GM19438 (cell line): ENCODE measurements at regions not wholly inside any gene's neighbourhood (a gene's known extent, or its start where the extent isn't known, plus 50 kb on each side); places are given as distances from the start of the nearest gene placed in this dataset.

Experiments used
- ATAC-seq: cut with Tn5 transposase; IDR thresholded peaks from one replicate; pipeline ENCODE4 v1.9.1; 2021; ENCODE audit warnings: low read depth; ENCODE audit not compliant: unreplicated experiment

- ATAC-seq, result no peak
Measured at GRCh38 chr3:3633761-3634160, 165.5 kb upstream of the LRRN1 start.

GRCh38 chr3:3632449-3632848 is 166.8 kb upstream of the LRRN1 start:
- no peak for ATAC-seq

- no peak for ATAC-seq
Measured at GRCh38 chr3:3631114-3631513, 168.1 kb upstream of the LRRN1 start.

DNA sequence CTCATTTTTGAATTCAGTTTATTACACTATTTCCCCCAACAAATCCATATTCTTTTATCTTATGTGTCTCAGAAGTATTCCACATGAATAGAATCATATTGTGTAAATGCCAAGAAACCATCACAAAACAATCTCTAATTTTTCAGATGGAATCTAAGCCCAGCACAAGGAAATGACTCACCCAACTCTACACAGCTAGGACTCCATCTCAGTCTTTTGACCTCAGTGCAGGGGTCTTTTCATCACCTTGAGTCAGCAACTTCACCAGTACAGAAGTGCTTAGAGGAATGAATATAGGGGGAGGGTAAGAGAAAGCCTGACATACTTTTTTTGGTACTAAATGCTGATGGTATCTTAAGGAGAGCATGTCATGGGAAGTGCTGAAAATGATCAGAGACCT is 169.3 kb upstream of the LRRN1 start:
- no peak for ATAC-seq

DNA sequence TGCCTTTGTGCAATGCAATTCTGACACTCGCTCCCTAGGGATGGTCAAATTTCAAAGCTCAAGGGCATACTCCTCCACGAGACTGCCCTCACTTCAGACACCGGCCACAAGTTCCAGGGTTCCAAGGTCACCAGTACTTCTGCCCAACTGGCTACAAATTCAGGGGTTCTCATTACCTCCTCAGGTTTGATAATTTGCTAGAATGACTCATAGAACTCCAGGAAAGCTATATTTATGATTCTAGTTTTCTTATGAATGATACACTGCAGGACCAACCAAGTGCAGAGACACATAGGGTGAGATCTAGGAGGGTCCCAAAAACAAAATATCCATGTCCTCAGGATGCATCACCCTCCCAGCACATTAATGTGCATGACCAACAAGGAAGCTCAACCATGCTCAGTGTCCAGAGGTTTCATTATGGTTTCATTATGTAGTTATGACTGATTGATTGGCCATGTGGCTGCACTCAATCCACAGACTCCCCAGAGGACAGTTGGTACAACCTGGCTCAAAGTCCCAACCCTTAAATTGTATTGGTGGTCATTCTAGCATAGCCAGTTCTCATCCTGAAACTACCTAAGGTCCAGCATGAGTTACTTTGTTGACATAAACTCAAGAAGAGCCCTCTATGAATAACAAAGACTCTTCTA is 170.4 kb upstream of the LRRN1 start:
- peak; percentile 66 for ATAC-seq

GRCh38 chr3:3627114-3627513 is 172.1 kb upstream of the LRRN1 start:
- ATAC-seq, result no peak

DNA sequence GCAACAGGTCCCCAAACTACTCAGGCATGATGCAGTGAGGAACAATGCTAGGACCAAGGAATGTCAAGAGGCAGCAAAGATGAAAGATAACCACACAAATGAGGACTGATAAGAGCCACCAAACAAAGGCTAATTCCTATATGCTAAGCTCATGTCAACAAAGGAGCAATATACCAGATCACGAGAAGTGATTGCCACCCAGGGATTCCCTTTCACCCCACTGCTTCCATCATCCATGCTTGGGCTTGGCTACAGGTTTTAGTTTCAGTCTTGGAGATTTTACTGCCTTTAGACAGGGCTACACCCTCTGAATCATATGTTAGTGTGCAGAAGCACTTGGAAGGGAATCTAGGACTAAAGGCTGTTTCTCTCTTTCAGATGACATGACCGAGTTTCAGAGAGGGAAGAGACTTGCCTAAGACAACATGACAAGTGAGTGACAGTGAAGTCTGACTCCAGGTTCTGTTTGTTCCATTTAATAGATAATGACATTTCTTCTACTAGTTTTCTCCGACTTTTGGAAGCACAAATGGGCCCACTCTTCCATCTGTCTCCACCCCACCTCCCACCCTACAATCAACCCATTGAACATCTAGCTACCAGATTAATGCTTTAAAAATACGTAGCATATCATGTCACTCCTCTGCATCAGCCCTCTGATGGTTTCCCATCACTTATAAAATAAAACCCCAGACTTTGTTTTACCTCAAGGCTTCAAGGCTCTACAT is 173.5 kb upstream of the LRRN1 start:
- ATAC-seq, result no peak

DNA sequence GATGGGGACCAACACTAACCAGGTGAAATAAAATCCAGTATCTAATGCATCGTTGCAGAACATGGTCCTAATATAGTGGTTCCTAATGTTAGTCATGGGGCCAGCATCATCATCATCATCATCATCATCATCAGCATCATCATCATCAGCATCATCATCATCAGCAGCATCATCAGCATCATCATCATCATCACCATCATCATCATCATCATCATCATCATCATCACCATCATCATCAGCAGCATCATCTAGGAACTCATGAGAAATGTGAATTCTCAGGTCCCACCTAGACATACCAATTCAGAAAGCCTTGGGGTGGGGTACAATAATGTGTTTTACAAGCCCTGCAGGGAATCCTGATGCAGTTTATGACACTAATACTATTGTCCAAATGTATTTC is 179.4 kb upstream of the LRRN1 start:
- ATAC-seq, result no peak

- no peak for ATAC-seq
Measured at GRCh38 chr3:3618623-3619022, 180.6 kb upstream of the LRRN1 start.

DNA sequence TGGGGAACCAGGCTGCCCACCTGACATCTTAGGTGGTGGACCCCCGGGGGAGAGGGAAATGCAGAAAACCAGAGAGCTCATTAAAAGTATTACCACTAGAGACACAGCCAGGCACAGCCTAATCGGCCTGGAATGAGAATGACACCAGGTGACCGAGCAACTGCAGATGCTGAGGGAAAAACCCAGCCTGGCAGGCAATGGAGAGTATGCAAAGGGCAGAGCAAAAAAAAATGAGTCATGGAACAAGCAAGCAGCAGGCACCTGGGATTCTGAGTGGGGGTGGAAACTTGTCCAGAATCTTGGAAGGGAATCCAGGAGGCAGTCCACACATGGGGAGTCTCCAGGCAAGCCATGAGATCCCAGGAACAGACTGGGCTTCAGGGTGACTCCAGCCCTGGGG is 183.7 kb upstream of the LRRN1 start:
- ATAC-seq, result no peak

DNA sequence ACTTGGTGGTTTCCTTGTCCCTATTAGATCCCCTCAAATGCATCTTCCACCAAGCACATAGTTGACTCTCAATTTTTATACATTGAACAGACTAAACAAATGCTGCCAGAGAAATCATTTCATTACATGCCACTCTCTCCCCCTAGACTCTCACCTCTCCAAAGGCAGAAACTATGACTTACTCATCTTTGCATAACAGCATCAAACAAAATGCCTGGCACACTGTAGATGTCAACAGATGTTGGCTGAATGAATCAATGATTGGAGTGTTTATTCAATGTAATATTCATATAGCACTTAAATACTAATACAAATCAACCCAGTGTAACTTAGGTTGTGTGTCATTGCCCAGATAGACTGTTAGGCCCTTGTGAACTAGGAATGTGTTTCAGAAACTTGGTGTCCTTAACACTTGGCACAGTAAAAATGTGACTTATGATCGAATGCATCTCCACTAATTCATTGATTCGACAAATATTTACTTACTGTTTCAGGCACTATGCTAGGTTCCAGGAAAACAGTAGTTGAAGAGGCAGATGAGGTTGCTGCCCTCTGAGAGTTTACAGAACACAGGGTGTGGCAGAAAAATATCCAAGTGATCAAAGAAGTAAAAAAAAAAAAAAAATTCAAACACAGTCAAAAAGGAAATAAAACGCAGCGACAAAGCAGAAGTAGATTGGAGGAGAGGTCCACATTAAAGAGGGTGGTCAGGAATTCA is 188.5 kb upstream of the LRRN1 start:
- ATAC-seq, result no peak

GRCh38 chr3:3606321-3606720 is 192.9 kb upstream of the LRRN1 start:
- ATAC-seq, result no peak

GRCh38 chr3:3605226-3605625 is 194.0 kb upstream of the LRRN1 start:
- ATAC-seq, result no peak

GRCh38 chr3:3603351-3603750 is 195.9 kb upstream of the LRRN1 start:
- no peak for ATAC-seq

GRCh38 chr3:3600665-3601340 is 198.4 kb upstream of the LRRN1 start:
- ATAC-seq, result no peak

GRCh38 chr3:3599016-3599415 is 200.2 kb upstream of the LRRN1 start:
- ATAC-seq, result no peak

DNA sequence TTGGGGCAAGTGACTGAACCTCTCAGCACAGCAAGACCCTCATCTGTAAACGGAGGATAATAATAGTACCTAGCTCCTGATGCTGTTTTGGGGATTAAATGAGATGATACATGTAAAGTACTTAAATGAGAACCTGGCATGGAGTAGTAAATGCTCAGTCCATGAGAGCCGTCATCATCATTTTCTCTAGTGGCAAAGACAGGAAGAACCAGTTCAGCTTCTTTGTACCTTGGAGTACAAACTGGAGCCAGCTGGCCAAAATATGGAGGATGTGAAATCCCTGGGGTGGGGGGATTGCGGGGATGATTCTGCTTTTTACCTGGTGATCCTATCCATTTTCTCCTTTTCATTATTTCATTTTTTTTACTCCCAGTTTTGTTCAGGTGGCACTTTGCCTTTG is 204.2 kb upstream of the LRRN1 start:
- no peak for ATAC-seq

GRCh38 chr3:3589715-3590130 is 209.5 kb upstream of the LRRN1 start:
- ATAC-seq, result no peak

DNA sequence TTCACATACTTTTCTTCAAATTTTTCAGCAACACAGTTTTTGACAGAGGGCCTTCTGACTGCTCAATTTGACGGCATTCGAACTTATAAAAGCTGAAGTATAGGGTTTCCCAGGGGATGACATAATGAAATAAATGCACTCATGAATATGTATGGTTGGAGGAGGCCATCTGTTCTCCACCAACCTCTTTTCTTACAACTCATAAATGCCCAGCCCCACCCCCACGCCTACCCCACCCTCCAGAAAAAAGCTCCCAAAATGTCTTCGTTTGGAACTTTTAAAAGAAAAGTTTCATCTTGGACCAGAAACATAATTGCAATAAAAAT is 211.6 kb upstream of the LRRN1 start:
- ATAC-seq, result no peak

DNA sequence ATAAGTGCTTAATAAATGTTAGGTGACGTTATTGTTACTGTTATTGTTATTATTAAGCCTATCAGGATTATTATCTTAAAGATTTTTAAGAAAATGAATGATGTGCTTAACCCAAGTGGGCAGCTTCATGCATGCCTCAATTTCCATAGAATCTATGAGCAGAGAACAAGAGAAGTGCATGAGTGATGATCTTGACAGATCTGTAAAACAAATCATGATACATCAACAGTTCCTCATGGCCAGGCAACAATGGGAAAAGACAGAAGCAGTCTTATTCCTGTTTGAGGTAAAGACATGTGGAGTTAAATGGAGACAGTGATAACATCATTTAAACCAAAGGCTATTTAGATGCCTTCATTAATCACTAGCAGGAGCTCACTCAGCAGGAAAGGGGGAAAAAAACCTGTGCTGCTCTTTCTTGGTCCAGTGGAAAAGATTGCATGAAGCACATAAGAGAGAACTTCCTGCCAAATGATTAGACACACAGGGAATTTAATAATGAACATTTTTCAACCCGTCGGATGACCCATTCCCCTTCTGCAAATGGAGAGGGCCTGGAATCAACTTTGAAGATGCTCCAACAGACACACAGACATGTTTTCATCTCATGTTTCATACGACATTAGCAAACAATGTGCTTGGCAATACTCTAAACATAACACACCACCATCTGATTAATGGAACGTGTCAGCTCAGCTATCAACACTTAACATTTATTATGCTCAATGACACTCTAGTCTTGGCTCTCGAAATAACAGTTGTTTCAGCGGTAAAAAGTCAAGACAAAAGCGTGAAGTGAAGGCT is 212.2 kb upstream of the LRRN1 start:
- no peak for ATAC-seq

DNA sequence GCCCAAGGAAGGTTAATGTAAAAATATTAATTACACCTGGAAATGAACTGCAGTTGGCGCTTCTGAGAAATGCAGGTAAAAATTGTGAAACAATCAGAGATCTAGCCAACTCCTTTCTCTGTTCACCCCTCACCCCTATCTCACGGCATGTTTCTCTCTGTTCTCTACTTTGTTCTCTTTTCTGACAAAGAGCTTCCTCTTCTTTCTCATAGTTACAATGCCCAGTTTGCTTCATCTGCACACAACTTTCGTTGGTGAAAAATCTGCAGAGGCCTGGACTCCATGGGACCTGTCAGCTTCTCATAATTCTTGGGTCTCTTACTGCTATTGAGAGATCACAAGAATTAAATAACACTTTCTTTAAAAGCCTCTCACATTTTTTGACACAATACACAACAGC is 212.9 kb upstream of the LRRN1 start:
- no peak for ATAC-seq
